Posterior vena cava (tissue), 2 donors: ENCODE measurements at regions not wholly inside any gene's neighbourhood (a gene's known extent, or its start where the extent isn't known, plus 50 kb on each side); places are given as distances from the start of the nearest gene placed in this dataset.
"Not testable (repeated sequence)": the region's sequence is repeated elsewhere in the genome, so short reads cannot be mapped to it uniquely, and the experiment has no call there.

Source experiments
- DNase-seq: peaks from one replicate; pipeline ENCODE4 v3.0.0-alpha.2; 2020; ENCODE audit warnings: low spot score
- intact Hi-C, 2 donors: fragments of 100-400 bp; cut with DNase I; formaldehyde crosslinking; loops; one replicate each; pipeline versions ENCODE4 v1.14.1 to v1.14.2; 2022 to 2023
- donor health status: DM: yes; HTN: yes; CAD: no.
- donor health status: DM: yes; HTN: yes; CAD: no.

DNA sequence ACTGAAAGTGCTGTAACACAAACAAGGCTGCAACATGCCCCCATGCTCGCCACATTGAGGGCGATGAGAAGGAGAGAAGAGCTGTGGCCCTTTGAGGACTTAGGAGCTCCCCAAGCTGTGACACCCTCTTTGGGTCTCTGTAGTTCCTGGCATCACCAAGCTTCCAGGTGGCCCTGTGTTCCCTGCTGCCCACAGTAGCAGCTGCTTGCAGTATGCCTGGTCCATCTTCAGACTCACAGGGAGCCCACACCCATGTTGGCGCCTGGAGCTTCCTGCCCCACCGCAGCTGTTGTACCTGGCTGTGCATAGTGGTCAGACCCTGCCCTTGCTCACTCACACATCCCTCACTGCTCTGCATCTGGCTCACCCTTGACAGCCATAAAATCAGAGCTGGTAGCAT, 401.2 kb upstream of the NRG3 start:
- intact Hi-C loops, result no loop called here

DNA sequence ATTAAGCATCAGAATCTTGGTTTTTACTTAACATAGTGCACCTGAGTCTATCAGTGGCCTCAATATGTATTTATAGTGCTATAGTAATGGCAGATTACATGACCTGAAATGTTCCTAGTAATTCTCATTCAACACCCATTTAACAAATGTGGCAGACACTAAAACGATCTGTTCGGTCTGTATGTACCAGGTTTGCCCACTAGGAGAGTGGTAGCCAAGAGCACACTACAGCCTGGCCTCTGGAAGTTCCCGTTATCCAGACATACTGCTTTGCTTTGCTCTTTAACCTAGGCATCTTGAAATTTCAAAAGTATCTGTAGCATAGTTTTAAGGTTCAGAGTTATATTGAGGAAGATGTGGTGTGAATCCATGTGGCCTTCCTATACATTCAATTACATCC, 395.7 kb upstream of the NRG3 start:
- intact Hi-C loops, result no loop called here
- no peak for DNase-seq

More for the DNA sequence above, 401.2 kb upstream of the NRG3 start:
- DNase-seq, result peak; percentile 61

GRCh38 chr10:81496626-81497025, 378.4 kb upstream of the NRG3 start:
- intact Hi-C loops, result no loop called here

GRCh38 chr10:81498011-81498551, 376.9 kb upstream of the NRG3 start:
- intact Hi-C loops, result no loop called here
- no peak for DNase-seq

More at GRCh38 chr10:81496626-81497025, 378.4 kb upstream of the NRG3 start:
- no peak for DNase-seq

- intact Hi-C loops, result no loop called here
Observed at GRCh38 chr10:81502677-81503359, 372.2 kb upstream of the NRG3 start.

GRCh38 chr10:81505777-81506176, 369.2 kb upstream of the NRG3 start:
- intact Hi-C loops, result not testable (repeated sequence)
- peak; percentile 79 for DNase-seq

More at GRCh38 chr10:81502677-81503359, 372.2 kb upstream of the NRG3 start:
- DNase-seq, result peak; percentile 78

- intact Hi-C loops, result loop anchor here in 1 of 2 donors (5.0 kb wide), 1 partner anchor 273 kb away; no protein-coding TSS in a partner anchor
- DNase-seq, result no peak
Observed at GRCh38 chr10:81514811-81515210, 360.2 kb upstream of the NRG3 start.

GRCh38 chr10:81520688-81521087, 354.3 kb upstream of the NRG3 start:
- intact Hi-C loops, result no loop called here
- DNase-seq, result no peak

DNA sequence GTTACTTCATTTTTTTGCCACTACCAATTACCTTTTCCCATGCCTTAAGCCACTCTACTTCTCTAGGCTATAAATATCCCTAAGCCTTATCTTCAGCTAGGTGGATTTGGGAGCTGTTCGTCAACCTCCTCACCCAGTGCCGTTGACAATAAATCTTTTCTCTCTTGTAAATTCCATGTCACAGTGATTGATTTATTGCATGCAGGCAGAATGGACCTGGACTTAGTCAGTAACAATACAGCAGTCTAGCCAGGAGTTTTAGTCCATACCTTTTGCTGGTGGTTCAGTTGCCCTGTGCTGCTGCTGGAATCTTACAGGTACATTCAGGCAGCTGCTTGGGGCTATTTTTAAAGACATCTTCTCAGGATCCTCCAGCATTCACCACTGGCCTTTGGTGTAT, 350.5 kb upstream of the NRG3 start:
- DNase-seq, result no peak
- intact Hi-C loops, result no loop called here

DNA sequence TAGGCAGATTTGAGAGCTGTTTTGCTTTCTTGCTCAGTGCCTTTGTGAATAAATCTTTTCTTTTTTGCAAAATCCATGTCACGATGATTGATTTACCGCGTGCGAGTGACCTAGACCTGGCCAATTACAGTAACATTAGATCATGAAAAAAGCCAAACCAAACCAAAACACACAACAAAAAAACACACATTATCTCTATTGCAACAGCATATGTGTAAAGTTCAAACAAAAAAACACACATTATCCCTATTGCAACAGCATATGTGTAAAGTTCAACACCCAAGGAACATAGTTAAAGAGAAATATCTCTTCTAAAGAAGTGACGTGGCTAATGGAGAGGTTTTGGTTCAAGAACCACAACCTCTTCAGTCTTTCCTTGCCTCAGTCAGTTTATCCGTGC, 342.6 kb upstream of the NRG3 start:
- DNase-seq, result no peak
- intact Hi-C loops, result no loop called here

GRCh38 chr10:81534991-81535390, 340.0 kb upstream of the NRG3 start:
- no peak for DNase-seq
- intact Hi-C loops, result no loop called here

- intact Hi-C loops, result no loop called here
- DNase-seq, result no peak
Observed at GRCh38 chr10:81541517-81541916, 333.5 kb upstream of the NRG3 start.

DNA sequence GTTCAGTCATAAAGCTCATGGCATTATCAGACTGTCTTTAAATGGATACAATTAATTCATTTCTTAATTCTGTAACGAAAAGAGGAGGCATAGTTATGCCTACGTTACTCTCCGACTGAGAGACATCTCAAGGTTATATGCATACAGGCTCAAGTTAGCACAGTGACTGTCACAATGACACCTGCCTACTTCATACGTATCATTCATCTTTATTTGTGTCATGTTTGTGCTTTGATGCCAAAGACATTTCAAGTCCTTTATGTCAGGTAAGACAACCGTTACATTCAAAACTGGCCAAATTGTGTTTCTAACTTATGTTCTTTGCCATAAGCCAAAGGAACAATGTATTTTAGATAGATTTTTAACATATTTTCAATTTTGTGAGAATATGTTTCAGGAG, 328.8 kb upstream of the NRG3 start:
- no peak for DNase-seq
- intact Hi-C loops, result no loop called here

DNA sequence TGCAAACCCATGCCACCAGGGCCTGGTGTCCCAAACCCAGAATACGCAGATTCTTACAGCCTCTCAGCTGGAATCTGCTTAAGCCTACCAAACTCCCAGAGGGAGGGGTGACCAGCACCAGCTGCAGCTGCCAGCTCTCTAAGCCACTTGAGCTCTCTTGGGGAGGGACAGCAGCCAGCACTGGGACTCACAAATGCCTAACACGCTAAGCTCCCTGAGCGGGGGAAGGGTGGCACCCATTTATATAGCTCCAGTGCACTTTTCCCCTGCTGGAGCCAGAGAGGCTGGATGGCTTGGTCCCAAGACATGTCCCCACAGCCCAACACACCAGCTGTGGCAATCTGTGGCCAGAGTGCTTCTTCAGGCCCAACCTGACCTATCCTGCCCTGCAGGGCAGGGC, 326.8 kb upstream of the NRG3 start:
- no peak for DNase-seq
- intact Hi-C loops, result no loop called here

GRCh38 chr10:81564143-81564542, 310.9 kb upstream of the NRG3 start:
- no peak for DNase-seq

DNA sequence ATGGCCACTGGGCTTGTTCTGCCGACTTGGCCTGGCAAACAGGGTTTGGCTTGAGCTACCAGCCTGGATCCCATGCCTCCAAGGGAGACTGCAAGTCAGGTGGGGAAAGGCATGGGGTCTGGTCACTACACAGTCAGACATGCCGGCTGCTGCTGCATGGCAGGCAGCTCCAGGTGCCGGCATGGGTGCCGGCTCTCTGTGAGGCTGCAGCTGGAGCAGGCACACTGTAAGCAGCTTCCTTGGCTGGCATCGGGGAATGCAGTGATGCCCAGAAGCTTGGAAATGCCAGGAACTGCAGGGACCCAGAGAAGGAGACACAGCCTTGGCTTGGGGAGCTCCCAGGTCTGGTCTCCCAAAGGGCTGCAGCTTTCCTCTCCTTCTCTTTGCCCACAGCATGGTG, 305.5 kb upstream of the NRG3 start:
- intact Hi-C loops, result no loop called here

More at GRCh38 chr10:81564143-81564542, 310.9 kb upstream of the NRG3 start:
- intact Hi-C loops, result no loop called here

GRCh38 chr10:81570349-81570748, 304.6 kb upstream of the NRG3 start:
- DNase-seq, result no peak
- intact Hi-C loops, result loop anchor here in 1 of 2 donors (10.0 kb wide), 1 partner anchor 746 kb away; no protein-coding TSS in a partner anchor

More for the DNA sequence above, 305.5 kb upstream of the NRG3 start:
- no peak for DNase-seq

GRCh38 chr10:81570878-81571794, 303.9 kb upstream of the NRG3 start:
- intact Hi-C loops, result loop anchor here in 1 of 2 donors (10.0 kb wide), 1 partner anchor 746 kb away; no protein-coding TSS in a partner anchor
- no peak for DNase-seq

- DNase-seq, result no peak
- intact Hi-C loops, result loop anchor here in 1 of 2 donors (10.0 kb wide), 1 partner anchor 750 kb away; no protein-coding TSS in a partner anchor
Observed at GRCh38 chr10:81575036-81575435, 300.0 kb upstream of the NRG3 start.

DNA sequence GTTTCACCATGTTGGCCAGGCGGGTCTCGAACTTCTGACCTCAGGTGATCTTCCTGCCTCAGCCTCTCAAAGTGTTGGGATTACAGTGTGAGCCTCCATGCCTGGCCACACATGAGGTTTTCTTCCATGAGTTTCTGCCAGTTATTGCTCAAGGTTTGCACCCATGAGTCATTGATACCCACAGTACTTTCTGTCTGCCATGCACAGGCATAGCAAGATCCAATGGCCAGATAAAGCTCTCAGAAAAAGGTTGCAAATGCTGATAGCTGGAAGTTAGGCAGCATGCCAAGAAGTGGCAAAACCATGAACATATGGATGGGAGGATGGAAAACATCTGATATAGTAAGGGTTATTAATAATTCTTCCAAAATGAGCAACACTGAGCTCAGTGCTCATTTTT, 298.7 kb upstream of the NRG3 start:
- DNase-seq, result no peak
- intact Hi-C loops, result loop anchor here in 1 of 2 donors (10.0 kb wide), 1 partner anchor 752 kb away; no protein-coding TSS in a partner anchor
